ENCODE measurements at regions not wholly inside any gene's neighbourhood (a gene's known extent, or its start where the extent isn't known, plus 50 kb on each side); places are given as distances from the start of the nearest gene placed in this dataset.

DNA sequence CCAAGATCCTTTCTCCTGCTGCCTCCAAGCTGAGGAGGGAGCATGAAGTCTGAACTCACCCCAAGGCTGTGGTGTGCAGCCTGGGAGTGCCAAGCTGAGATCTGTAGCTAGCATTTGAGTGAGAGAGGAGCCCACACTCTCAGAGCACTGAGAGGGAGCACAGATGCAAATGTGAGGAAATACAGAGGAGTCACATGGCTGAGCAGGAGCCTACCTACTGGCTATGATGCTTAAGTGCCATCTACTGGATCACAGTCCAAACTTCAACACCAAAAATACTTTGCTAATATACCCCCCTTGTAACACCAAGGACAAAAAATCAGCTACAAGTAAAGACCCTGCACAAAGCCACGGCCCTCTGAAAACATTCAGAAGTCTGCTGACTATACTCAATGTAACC is 94.4 kb upstream of the IMPG1 start:
- TF ChIP-seq, protein P1, sequence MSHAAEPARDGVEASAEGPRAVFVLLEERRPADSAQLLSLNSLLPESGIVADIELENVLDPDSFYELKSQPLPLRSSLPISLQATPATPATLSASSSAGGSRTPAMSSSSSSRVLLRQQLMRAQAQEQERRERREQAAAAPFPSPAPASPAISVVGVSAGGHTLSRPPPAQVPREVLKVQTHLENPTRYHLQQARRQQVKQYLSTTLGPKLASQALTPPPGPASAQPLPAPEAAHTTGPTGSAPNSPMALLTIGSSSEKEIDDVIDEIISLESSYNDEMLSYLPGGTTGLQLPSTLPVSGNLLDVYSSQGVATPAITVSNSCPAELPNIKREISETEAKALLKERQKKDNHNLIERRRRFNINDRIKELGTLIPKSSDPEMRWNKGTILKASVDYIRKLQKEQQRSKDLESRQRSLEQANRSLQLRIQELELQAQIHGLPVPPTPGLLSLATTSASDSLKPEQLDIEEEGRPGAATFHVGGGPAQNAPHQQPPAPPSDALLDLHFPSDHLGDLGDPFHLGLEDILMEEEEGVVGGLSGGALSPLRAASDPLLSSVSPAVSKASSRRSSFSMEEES (CRISPR knock-in tag; IDR thresholded peaks at IDR 0.05) = no peak
- TF ChIP-seq, protein P2, sequence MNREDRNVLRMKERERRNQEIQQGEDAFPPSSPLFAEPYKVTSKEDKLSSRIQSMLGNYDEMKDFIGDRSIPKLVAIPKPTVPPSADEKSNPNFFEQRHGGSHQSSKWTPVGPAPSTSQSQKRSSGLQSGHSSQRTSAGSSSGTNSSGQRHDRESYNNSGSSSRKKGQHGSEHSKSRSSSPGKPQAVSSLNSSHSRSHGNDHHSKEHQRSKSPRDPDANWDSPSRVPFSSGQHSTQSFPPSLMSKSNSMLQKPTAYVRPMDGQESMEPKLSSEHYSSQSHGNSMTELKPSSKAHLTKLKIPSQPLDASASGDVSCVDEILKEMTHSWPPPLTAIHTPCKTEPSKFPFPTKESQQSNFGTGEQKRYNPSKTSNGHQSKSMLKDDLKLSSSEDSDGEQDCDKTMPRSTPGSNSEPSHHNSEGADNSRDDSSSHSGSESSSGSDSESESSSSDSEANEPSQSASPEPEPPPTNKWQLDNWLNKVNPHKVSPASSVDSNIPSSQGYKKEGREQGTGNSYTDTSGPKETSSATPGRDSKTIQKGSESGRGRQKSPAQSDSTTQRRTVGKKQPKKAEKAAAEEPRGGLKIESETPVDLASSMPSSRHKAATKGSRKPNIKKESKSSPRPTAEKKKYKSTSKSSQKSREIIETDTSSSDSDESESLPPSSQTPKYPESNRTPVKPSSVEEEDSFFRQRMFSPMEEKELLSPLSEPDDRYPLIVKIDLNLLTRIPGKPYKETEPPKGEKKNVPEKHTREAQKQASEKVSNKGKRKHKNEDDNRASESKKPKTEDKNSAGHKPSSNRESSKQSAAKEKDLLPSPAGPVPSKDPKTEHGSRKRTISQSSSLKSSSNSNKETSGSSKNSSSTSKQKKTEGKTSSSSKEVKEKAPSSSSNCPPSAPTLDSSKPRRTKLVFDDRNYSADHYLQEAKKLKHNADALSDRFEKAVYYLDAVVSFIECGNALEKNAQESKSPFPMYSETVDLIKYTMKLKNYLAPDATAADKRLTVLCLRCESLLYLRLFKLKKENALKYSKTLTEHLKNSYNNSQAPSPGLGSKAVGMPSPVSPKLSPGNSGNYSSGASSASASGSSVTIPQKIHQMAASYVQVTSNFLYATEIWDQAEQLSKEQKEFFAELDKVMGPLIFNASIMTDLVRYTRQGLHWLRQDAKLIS (CRISPR knock-in tag; IDR thresholded peaks at IDR 0.05) = no peak
- TF ChIP-seq, protein P3, sequence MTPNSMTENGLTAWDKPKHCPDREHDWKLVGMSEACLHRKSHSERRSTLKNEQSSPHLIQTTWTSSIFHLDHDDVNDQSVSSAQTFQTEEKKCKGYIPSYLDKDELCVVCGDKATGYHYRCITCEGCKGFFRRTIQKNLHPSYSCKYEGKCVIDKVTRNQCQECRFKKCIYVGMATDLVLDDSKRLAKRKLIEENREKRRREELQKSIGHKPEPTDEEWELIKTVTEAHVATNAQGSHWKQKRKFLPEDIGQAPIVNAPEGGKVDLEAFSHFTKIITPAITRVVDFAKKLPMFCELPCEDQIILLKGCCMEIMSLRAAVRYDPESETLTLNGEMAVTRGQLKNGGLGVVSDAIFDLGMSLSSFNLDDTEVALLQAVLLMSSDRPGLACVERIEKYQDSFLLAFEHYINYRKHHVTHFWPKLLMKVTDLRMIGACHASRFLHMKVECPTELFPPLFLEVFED (CRISPR knock-in tag; conservative IDR thresholded peaks at IDR 0.05) = no peak
- TF ChIP-seq, protein P4, sequence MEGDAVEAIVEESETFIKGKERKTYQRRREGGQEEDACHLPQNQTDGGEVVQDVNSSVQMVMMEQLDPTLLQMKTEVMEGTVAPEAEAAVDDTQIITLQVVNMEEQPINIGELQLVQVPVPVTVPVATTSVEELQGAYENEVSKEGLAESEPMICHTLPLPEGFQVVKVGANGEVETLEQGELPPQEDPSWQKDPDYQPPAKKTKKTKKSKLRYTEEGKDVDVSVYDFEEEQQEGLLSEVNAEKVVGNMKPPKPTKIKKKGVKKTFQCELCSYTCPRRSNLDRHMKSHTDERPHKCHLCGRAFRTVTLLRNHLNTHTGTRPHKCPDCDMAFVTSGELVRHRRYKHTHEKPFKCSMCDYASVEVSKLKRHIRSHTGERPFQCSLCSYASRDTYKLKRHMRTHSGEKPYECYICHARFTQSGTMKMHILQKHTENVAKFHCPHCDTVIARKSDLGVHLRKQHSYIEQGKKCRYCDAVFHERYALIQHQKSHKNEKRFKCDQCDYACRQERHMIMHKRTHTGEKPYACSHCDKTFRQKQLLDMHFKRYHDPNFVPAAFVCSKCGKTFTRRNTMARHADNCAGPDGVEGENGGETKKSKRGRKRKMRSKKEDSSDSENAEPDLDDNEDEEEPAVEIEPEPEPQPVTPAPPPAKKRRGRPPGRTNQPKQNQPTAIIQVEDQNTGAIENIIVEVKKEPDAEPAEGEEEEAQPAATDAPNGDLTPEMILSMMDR (IDR thresholded peaks at IDR 0.05 in 2 of 3, conservative IDR thresholded peaks at IDR 0.05 in 1 of 3; ENCODE audit: insufficient read depth in 2 of 3, low read depth in 1 of 3, low read length in 3 of 3) = no peak
- TF ChIP-seq, protein P5, sequence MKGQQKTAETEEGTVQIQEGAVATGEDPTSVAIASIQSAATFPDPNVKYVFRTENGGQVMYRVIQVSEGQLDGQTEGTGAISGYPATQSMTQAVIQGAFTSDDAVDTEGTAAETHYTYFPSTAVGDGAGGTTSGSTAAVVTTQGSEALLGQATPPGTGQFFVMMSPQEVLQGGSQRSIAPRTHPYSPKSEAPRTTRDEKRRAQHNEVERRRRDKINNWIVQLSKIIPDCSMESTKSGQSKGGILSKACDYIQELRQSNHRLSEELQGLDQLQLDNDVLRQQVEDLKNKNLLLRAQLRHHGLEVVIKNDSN (CRISPR knock-in tag; IDR thresholded peaks at IDR 0.05) = no peak
- TF ChIP-seq, protein P6, sequence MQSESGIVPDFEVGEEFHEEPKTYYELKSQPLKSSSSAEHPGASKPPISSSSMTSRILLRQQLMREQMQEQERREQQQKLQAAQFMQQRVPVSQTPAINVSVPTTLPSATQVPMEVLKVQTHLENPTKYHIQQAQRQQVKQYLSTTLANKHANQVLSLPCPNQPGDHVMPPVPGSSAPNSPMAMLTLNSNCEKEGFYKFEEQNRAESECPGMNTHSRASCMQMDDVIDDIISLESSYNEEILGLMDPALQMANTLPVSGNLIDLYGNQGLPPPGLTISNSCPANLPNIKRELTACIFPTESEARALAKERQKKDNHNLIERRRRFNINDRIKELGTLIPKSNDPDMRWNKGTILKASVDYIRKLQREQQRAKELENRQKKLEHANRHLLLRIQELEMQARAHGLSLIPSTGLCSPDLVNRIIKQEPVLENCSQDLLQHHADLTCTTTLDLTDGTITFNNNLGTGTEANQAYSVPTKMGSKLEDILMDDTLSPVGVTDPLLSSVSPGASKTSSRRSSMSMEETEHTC (IDR thresholded peaks at IDR 0.05) = no peak
- no peak for TF ChIP-seq NR3C1 (CRISPR knock-in tag; IDR thresholded peaks at IDR 0.05)

Data from K562 (cell line).